HG03045 (cell line): ENCODE measurements at regions not wholly inside any gene's neighbourhood (a gene's known extent, or its start where the extent isn't known, plus 50 kb on each side); places are given as distances from the start of the nearest gene placed in this dataset.
"Not testable (repeated sequence)": the region's sequence is repeated elsewhere in the genome, so short reads cannot be mapped to it uniquely, and the experiment has no call there.

ENCODE experiments used
- ATAC-seq: cut with Tn5 transposase; IDR thresholded peaks from one replicate; pipeline ENCODE4 v1.9.1; 2021; ENCODE audit warnings: mild to moderate bottlenecking, moderate library complexity; ENCODE audit not compliant: unreplicated experiment

DNA sequence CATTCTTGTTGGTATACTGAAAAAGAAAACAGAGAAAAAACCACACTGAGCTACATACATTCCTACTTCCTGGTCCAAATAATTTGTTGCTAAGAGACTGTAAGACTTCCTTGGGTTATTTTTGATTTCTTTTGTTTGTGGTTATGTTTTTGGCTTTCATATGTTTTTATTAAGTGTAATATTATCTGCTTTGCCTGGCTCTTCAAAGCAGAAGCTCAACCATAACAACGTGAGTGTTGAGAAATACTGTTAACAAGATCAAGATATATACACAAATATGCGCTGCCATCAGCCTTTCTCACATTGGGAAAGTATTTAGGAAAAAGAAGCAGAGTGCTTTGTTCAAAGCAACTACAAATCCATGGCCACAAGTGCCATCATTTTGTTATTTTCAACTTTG is 556.2 kb upstream of the CBLB start:
- ATAC-seq, result no peak

DNA sequence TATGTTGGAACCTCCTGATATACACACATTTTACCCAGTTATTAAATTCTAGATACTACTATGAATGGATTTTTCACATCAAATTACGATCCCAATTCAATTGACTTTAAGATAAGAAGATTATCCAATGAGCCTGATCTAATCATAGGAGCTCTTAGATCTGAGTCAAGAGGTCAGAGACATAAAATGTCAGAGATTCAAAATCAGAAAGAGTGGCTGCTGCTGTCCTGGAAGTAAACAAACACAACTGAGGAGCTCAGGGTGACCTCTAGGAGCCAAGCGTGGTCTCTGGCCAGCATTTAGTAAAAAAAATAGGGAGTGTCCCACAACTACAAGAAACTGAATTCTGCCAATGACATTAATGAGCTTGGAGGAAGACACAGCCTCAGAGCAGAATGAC is 557.1 kb upstream of the CBLB start:
- ATAC-seq, result no peak

DNA sequence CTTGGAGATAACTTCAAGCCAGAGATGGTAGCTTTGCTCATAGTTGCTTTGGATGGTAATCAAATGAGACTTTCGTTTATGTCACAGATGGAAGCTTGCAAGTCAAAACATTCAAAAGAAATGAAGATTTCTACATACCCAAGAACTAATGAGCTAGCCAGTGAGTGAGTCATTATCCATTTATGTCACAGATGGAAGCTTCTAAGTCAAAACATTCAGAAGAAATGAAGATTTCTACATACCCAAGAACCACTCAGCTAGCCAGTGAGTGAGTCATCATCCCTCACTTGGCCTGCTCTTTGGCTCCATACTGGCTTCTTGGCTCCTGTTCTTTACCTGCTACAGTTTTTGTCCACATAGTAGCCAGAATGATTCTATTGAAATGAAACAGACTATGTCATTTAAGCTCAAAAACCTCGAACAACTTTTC is 559.8 kb upstream of the CBLB start:
- no peak for ATAC-seq

DNA sequence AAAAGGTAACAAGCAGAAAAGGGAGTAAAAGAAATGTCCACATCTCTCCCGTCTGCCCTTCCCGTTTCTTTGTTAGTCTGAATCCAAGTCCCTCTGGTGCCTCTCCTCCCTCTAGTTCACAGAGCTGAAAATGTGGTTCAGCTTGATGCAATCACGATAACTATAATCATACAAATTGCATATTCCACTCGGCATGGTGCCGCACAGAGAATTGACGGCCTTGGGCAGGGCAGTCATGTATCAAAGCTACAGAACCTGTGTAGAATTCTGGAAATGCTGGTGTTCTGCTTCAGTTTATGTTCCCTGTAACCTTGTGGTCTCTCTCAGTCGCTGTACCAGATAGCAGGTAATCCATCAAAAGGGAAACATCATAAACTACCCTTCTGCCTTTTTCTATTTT is 562.9 kb upstream of the CBLB start:
- ATAC-seq, result no peak

DNA sequence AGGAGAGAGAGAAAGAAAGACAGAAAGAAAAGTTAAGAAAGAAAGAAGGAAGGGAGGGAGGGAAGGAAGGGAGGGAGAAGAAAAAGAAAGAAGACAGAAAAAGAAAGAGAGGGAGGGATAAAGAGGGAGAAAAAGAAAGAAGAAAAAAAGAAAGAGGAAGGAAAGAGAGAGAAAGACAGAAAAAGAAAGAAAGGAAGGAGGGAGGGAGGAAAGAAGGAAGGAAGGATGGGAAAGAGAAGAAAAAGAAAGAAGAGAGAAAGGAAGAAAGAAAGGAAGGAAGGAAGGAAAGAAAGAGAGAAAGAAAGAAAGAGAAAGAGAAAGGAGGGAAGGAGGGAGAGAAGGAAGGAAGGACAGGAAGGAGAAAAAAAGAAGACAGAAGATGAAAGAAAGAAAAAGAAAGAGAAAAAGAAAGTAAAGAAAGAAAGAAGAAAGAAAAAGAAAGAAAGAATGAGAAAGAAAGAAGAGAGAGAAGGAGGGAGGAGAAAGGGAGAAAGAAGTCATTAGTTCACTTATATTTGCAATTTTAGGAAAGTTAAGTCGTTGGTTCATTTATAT is 567.2 kb upstream of the CBLB start:
- no peak for ATAC-seq

DNA sequence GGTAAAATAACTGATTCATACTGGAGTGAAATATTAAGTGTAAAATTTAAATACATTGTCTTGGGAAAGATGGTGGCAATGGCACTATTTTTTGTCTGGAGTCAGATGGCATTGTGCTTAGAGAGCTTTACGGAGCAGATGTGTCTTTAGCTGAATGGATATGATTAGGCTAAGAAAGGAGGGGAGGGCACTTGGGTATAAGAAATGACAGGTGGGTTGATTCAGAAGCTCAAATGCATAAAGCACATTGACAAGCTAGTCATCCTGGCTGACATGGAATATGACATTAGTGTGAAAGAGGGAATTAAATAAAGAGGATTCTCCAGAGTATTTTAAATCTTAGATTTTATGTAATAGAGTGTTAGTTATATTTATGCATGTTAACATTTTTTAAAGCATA is 570.1 kb upstream of the CBLB start:
- ATAC-seq, result no peak

DNA sequence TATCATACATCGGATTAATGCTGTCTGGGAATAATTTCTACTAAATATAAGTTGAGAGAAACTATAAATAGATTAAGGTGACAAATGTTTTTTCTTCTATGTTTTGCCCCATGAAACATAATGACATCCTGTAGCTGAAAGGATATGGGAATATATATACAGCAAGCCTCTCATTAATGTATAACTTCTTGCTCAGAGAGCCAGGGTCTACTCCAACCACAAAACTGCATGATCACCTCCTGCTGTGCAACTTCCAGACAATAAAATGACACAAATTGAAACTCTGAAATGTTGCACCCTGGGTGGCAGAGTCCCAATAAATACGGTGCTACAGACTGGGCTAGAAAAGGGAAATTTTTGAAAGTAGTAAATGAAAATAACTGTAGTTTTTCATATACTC is 571.9 kb upstream of the CBLB start:
- no peak for ATAC-seq

DNA sequence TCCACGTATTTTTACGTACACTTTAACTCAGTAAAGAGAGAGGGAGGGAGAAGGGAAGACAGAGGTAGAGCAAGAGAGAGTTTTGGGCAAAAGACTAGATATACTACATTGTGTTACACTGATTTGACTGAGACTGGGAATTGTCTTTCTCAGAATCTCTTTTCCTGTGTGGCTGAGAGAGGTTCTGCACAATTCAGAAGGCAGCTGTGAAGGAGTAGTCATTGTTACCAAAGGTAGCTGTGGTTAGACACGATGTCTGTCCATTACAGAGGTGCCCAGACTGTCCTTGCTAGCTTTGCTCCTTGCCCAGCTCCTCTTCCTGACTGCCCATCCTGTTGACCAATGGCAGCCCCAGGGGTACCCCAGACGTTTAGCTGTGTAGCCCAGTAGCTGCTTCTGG is 577.5 kb upstream of the CBLB start:
- ATAC-seq, result no peak

DNA sequence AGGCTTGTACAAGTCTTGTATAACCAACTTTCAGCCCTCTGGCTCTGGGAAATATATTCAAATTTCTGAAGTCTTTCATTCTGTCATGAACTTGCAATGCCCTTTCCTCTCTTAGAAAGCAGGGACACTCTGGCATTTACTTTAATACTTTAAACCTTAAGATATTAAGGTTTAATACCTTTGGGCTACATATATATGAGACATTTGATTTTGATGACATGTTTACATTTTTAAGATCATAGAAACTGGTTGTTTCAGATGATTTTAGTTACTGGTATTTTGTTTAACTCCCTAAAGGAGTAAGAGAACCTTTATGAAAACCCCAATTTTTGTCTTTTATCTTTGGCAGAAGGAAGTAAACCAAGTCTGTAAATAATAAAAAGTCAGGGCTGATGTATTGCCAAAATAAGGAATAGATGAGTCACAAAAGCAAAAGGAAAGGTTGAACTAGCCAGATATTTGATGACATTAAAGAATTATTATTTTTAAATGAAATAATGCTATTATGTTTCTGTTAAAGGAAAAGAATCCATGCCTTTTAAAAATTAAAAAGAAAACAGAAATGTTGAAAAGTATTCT is 579.0 kb upstream of the CBLB start:
- ATAC-seq, result no peak

DNA sequence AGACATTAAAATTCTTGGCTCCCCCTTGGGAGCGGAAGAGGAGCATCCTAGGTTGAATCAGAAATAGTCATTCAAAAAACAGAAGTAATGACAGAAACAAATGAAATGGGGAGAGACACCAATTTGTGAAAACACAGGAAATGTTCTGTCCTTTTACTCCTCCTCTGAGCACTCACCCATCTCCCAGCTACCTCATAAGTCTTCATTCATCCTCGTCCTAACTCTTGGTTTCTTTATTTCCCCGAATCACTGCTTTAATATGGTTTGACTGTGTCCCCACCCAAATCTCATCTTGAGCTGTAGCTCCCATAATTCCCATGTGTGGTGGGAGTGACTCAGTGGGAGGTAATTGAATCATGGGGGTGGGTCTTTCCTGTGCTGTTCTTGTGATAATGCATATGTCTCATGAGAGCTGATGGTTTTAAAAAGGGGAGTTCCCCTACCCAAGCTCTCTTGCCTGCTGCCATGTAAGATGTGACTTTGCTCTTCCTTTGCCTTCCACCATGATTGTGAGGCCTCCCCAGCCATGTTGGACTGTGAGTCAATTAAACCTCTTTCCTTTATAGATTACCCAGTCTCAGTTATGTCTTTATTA is 579.7 kb upstream of the CBLB start:
- ATAC-seq, result not testable (repeated sequence)

DNA sequence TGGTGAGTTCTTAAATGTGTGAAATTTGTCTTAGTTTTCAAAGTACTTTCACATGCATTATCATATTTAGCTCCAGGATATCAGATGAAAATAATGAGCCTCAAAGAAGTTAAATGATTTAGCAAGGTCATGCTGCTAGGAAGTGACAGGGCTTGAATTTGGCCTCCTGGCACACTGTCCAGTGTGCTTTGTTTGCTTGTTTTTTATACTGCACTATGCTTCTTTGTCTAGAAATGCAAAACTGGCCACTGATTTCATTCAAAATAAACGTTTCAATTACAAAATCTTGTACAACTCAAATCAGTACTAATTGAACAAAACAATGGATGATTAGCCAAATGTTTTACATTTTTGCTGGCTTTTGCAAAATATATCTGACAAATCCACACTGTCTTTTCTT is 583.3 kb upstream of the CBLB start:
- no peak for ATAC-seq

DNA sequence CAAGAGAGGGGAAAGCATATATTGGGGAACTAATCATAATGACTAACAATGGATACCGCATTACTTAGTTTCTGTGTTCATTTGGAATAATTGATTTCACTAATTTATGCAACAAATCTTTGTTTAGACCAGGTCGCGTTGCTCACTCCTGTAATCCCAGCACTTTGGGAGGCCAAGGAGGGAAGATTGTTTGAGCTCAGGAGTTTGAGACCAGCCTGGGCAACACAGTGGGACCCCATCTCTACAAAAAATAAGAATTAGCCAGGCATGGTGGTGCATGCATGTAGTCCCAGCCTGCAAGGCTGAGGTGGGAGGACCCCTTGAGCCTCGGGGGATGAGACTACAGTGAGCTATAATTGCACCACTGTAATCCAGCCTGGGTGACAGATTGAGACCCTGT is 585.7 kb upstream of the CBLB start:
- ATAC-seq, result no peak

DNA sequence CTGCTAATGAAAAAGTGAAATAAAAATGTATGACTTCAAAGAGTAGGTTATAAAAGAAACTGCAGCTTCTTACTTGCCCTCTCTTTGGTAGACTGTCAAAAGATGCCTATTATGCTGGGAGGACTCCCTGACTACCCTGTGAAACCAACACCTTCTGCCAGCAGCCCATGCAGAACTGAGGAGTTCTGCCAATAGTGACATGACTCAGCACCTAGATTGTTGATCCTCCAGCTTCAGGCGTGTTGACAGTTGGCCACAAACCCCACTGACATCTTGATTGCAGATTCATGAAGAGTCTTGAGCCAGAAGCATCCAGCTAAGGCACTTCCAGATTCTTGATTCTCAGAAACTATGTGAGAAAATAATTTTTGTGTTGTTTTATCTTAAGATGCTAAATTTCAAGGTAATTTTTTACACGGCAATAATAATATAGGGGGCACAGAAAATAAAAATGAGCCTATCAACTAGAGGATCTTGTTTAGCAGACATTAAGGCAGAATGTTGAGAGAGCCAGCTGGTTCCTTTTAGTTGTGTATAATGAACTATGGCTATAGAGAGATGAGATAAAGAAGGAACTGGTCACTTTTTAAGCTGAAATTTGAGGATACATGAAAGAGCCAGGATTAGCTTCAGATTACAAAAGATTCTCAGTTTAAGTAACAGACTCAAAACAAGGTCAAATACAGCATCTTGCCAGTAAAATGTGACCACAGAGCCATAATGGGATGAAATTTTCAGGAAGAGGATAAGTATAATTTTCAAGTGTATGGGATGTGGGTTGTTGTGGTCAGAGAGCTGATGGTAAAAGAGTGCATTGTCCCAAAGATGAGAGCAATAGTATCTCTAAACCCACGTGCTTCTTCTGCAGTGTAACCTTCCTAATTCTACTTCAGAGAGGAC is 588.7 kb upstream of the CBLB start:
- peak; percentile 82 for ATAC-seq

DNA sequence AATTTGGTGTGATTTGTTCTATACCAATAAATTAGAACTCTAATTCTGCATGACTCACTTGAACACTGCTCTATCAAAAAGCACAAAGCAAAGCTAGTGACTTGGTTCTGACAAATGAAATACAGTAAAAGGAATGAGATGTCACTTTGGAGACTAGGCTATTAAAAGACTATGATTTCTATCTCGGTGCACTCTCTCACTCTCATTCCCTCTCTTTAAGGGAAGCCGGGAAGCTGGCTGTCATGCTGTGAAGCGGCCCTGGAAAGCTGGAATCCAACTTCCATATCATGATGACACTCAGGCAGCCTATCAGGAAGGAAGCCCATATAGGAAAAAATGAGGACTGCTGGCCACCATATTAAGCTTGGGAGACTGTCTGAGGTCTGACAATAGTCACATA is 590.1 kb upstream of the CBLB start:
- no peak for ATAC-seq

DNA sequence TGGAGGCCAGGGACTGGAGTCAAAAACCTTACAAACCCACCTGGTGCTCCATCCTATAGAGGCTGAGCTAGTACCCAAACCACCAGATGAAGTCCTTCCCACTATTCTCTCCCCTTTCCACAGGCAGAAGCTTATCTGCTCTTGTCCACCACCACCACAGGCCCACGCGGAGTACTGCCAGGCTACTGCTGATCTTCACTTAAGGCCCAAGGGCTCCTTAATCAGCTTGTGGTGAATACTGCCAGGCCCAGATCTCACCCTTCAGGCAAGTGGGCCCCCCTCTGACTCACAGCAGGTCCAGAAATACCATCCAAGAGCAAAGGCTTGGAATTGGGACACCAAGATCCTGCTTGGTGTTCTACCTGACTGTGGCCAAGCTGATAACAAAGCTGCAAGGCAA is 598.1 kb upstream of the CBLB start:
- no peak for ATAC-seq

DNA sequence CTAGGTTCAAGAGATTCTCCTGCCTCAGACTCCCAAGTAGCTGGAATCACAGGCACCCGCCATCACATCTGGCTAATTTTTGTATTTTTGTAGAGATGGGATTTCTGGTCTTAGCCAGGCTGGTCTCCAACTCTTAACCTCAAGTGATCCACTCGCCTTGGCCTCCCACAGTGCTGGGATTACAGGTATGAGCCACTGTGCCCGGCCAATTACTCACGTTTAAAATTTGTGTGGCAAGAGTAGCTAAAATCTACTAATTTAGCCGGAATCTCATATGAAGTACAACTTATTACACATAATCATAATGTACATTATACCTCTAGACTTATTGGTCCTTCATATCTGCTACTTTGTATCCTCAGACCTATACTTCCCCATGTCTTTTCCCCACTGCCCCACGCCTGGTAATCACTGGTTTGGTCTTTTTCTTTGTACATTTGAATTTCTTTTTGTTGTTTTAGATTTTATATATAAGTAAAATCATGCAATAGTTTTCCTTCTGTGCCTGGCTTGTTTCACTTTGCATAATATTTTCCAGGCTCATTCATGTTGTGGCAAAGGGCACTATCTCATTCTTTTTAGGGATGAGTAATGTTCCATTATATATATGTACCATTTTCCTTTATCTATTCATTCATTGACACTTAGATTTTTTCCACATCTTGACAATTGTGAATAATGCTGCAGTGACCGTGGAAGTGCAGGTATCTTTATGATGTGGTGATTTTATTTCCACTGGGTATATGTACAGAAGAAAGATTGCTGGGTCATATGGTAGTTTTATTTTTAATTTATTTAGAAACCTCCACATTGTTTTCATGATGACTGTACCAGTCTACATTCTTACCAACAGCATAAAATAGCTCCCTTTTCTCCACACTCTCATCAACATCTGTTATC is 605.0 kb upstream of the CBLB start:
- ATAC-seq, result no peak

DNA sequence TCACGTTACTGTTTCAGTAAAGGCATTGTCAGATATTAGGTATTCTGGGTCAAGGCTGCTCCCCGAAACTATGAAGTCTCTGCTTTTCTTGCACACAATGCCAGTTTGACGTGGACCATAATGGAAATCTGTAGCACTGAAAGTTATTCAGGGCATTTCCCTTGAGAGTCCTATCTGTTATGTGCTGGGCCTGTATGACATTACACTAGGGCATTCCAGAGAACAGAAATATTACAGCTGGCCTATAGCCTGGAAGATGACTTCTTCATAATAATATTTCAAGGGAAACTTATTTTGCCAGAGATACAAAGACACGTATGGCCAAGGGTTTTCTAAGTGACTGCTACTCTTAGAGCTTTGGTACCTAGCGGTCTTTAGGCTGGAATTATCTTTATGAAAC is 613.6 kb upstream of the CBLB start:
- no peak for ATAC-seq

DNA sequence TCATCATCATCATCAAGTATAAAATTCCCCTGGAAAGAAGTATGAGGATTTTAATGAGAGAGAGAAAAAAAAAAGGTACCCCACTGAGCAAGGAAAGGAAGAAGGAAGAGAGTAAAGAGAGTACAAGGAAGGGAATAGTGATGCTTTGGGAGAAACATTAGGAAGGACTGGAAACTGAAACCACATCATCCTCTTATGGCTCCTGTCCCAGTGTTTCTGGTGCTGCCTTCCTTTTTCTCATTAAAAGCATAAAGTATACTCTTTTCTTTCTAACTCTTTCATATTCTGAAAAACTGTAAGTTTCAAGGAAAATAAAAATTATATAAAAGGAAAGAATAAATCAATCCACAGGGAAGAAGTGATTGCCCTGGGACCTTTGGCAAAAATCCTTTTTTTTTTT is 616.4 kb upstream of the CBLB start:
- no peak for ATAC-seq

DNA sequence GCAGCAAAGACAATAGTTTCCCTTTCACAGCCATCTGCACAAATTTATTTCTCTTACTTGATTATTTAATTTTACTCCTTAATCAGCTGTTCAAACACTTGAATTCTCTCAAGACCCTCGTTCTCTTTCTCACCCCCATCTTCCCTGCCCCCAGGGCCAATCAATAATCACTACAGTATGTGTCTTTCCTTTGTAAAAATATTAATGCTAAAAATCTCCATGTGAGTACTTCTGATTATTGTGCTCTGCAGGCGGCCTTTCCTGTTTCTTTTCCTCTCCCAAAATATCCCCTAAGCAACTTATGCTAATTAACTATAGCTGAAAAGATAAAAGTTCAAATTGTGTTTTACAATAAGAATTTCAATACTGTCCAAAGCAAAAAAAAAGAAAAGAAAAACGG is 617.0 kb upstream of the CBLB start:
- ATAC-seq, result no peak

DNA sequence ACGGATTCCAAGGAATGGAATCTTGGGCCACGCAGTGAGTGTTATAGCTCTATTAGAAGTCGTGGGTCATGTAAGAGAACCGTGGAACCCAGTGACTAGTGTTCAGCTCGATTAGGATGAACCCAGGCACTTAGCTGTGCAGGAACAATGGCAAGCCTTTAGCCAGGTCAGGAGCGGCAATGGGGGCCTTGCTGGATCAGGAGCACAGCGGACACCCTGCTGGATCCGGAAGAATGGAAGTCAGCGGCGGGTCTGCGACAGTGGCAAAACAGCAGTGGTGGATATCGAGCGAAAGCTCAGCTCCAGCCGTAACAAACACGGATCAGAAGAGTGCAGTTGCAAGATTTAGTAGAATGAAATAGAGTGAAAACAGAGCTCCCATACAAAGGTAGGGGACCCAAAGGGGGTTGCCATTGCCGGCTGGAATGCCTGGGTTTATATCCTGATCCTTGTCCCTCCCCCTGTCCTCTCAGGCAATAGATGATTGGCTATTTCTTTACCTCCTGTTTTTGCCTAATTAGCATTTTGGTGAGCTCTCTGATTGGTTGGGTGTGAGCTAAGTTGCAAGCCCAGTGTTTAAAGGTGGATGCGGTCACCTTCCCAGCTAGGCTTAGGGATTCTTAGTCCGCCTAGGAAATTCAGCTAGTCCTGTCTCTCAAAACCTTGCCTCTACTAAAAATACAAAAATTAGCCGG is 618.3 kb upstream of the CBLB start:
- ATAC-seq, result not testable (repeated sequence)
